IMR-90 (cell line): ENCODE measurements at regions not wholly inside any gene's neighbourhood (a gene's known extent, or its start where the extent isn't known, plus 50 kb on each side); places are given as distances from the start of the nearest gene placed in this dataset.

Experiments used
- ATAC-seq: fragments of 200-7000 bp; cut with Tn5 transposase; 2 replicates; pipeline ENCODE4 v1.9.1; 2020; ENCODE audit warnings: low read depth, mild to moderate bottlenecking, moderate library complexity
- BruUV-seq: library from RNA; stranded (reverse); fragments of 400-500 nt; replicated peaks from 2 replicates; lab custom pipeline; 2021; lab: Mats Ljungman, UMichigan
- CTCF ChIA-PET: fragments of 300-600 bp; formaldehyde crosslinking; extraction: SDS; loops from one replicate; lab custom pipeline; 2021; ENCODE audit warnings: antibody characterized with exemption; lab: Yijun Ruan, JAX
- POLR2A ChIA-PET: fragments of 300-600 bp; sonication (Branson Sonifier 250); formaldehyde crosslinking; loops from one replicate; lab custom pipeline; 2022; ENCODE audit warnings: antibody characterized with exemption; ENCODE audit not compliant: unreplicated experiment; lab: Charles Lee
- DNase-seq: peaks from one replicate; pipeline ENCODE4 v3.0.0; 2013
- H2AFZ ChIP-seq: replicated peaks from 2 replicates; pipeline ENCODE3; 2013; ENCODE audit warnings: low read length, mild to moderate bottlenecking; ENCODE audit not compliant: poor library complexity
- H2AK5ac ChIP-seq: 2 replicates; pipeline ENCODE4 v1.6.1; 2013; ENCODE audit warnings: low read depth, low read length, inconsistent platforms
- H2AK9ac ChIP-seq: replicated peaks from 2 replicates; pipeline ENCODE3; 2013; ENCODE audit warnings: mild to moderate bottlenecking, low read depth, low read length, moderate library complexity; ENCODE audit not compliant: poor library complexity
- H2BK120ac ChIP-seq: 2 replicates; pipeline ENCODE4 v1.6.1; 2013; ENCODE audit warnings: low read depth, low read length, inconsistent platforms
- H2BK15ac ChIP-seq: 3 replicates; pipeline ENCODE4 v1.6.1; 2013; ENCODE audit warnings: low read depth, low read length, inconsistent platforms
- H2BK20ac ChIP-seq: 2 replicates; pipeline ENCODE4 v1.6.1; 2013; ENCODE audit warnings: low read depth, mild to moderate bottlenecking, inconsistent platforms, low read length, moderate library complexity
- H2BK5ac ChIP-seq: 2 replicates; pipeline ENCODE4 v1.6.1; 2013; ENCODE audit warnings: mild to moderate bottlenecking, low read depth, low read length, inconsistent platforms; ENCODE audit not compliant: poor library complexity, severe bottlenecking
- H3K14ac ChIP-seq: replicated peaks from 2 replicates; pipeline ENCODE4 v1.6.1; 2013; ENCODE audit warnings: low read depth, low read length, inconsistent platforms
- H3K18ac ChIP-seq: 2 replicates; pipeline ENCODE4 v1.6.1; 2013; ENCODE audit warnings: low read depth, low read length, control low read depth
- H3K23ac ChIP-seq: 2 replicates; pipeline ENCODE4 v1.6.1; 2013; ENCODE audit warnings: low read depth, low read length, inconsistent platforms
- H3K27ac ChIP-seq: 2 replicates; pipeline ENCODE4 v1.5.1; 2013; ENCODE audit warnings: mild to moderate bottlenecking, control low read depth, low read length; ENCODE audit not compliant: insufficient read depth
- H3K27me3 ChIP-seq: 2 replicates; pipeline ENCODE4 v1.6.1; 2013; ENCODE audit warnings: low read length; ENCODE audit not compliant: control insufficient read depth, insufficient read depth
- H3K36me3 ChIP-seq: 2 replicates; pipeline ENCODE4 v1.6.1; 2013; ENCODE audit warnings: low read length, mixed read lengths; ENCODE audit not compliant: control insufficient read depth, insufficient read depth
- H3K4ac ChIP-seq: 2 replicates; pipeline ENCODE4 v1.6.1; 2013; ENCODE audit warnings: low read depth, low read length, inconsistent platforms
- H3K4me1 ChIP-seq: 2 replicates; pipeline ENCODE4 v1.6.1; 2013; ENCODE audit warnings: low read length, mixed read lengths; ENCODE audit not compliant: control insufficient read depth, insufficient read depth
- H3K4me2 ChIP-seq: 2 replicates; pipeline ENCODE4 v1.6.1; 2013; ENCODE audit warnings: low read depth, mild to moderate bottlenecking, control low read depth, low read length, moderate library complexity
- H3K4me3 ChIP-seq: 2 replicates; pipeline ENCODE4 v1.5.1; 2013; ENCODE audit warnings: low read depth, mild to moderate bottlenecking, control low read depth, low read length, moderate library complexity; ENCODE audit not compliant: insufficient read depth
- H3K56ac ChIP-seq: 2 replicates; pipeline ENCODE4 v1.6.1; 2013; ENCODE audit warnings: low read length, inconsistent platforms; ENCODE audit not compliant: insufficient read depth; ENCODE audit errors: extremely low read depth
- H3K79me1 ChIP-seq, 2 experiments: 2 replicates each; pipeline ENCODE4 v1.6.1; 2013; ENCODE audit warnings: low read length in 2 of 2, inconsistent platforms in 1 of 2, low read depth in 1 of 2
- H3K9ac ChIP-seq: 2 replicates; pipeline ENCODE4 v1.6.1; 2013; ENCODE audit warnings: low read depth, low read length, control low read depth
- H3K9me1 ChIP-seq: 2 replicates; pipeline ENCODE4 v1.6.1; 2013; ENCODE audit warnings: low read length, inconsistent platforms; ENCODE audit not compliant: insufficient read depth
- H3K9me3 ChIP-seq: 2 replicates; pipeline ENCODE4 v1.6.1; 2013; ENCODE audit warnings: low read length; ENCODE audit not compliant: control insufficient read depth, insufficient read depth
- H4K20me1 ChIP-seq: 2 replicates; pipeline ENCODE4 v1.6.1; 2013; ENCODE audit warnings: low read length, inconsistent platforms; ENCODE audit not compliant: insufficient read depth
- H4K5ac ChIP-seq: 2 replicates; pipeline ENCODE4 v1.6.1; 2013; ENCODE audit warnings: mild to moderate bottlenecking, low read depth, low read length, control low read depth
- H4K8ac ChIP-seq, 2 experiments: 2 replicates each; pipeline ENCODE4 v1.6.1; 2013; ENCODE audit warnings: low read depth in 2 of 2, low read length in 2 of 2, control low read depth in 1 of 2, inconsistent platforms in 1 of 2
- H4K91ac ChIP-seq: 2 replicates; pipeline ENCODE4 v1.6.1; 2013; ENCODE audit warnings: low read depth, low read length, inconsistent platforms; ENCODE audit not compliant: insufficient read depth
- BHLHE40 ChIP-seq: fragments of 150-350 bp; IDR thresholded peaks from 2 replicates; pipeline ENCODE4 v1.6.1; 2016; ENCODE audit warnings: mild to moderate bottlenecking, low read depth, low read length
- CEBPB ChIP-seq: IDR thresholded peaks from 2 replicates; pipeline ENCODE4 v1.6.1; 2012; ENCODE audit warnings: low read depth, low read length, improper control_type of control experiment
- CHD1 ChIP-seq: IDR thresholded peaks from 2 replicates; pipeline ENCODE4 v1.6.1; 2012; ENCODE audit warnings: low read depth, low read length, improper control_type of control experiment
- CTCF ChIP-seq: conservative IDR thresholded peaks from 2 replicates; pipeline ENCODE4 v1.5.1; 2012; ENCODE audit warnings: mild to moderate bottlenecking, low read depth, low read length, improper control_type of control experiment
- ELK1 ChIP-seq: fragments of 150-350 bp; IDR thresholded peaks from 2 replicates; pipeline ENCODE4 v1.6.1; 2016; ENCODE audit warnings: low read depth, mild to moderate bottlenecking, low read length, moderate library complexity, borderline replicate concordance
- FOS ChIP-seq: fragments of 150-350 bp; IDR thresholded peaks from 2 replicates; pipeline ENCODE4 v1.6.1; 2016; ENCODE audit warnings: low read depth, low read length
- MAFK ChIP-seq: IDR thresholded peaks from 2 replicates; pipeline ENCODE4 v1.6.1; 2012; ENCODE audit warnings: low read depth, low read length, improper control_type of control experiment
- MAZ ChIP-seq: IDR thresholded peaks from 2 replicates; pipeline ENCODE4 v1.6.1; 2012; ENCODE audit warnings: low read depth, mild to moderate bottlenecking, low read length, improper control_type of control experiment, moderate library complexity, borderline replicate concordance
- MXI1 ChIP-seq: IDR thresholded peaks from 2 replicates; pipeline ENCODE4 v1.6.1; 2012; ENCODE audit warnings: low read depth, mild to moderate bottlenecking, low read length, moderate library complexity, borderline replicate concordance
- NFE2L2 ChIP-seq: fragments of 150-350 bp; IDR thresholded peaks from 2 replicates; pipeline ENCODE4 v1.6.1; 2016; ENCODE audit warnings: low read depth, mild to moderate bottlenecking, low read length
- POLR2A ChIP-seq: IDR thresholded peaks from 2 replicates; pipeline ENCODE4 v1.6.1; 2012; ENCODE audit warnings: mild to moderate bottlenecking, low read depth, low read length
- RAD21 ChIP-seq: IDR thresholded peaks from 2 replicates; pipeline ENCODE4 v1.6.1; 2012; ENCODE audit warnings: low read length, improper control_type of control experiment
- RCOR1 ChIP-seq: IDR thresholded peaks from 2 replicates; pipeline ENCODE4 v1.6.1; 2012; ENCODE audit warnings: mild to moderate bottlenecking, low read length, improper control_type of control experiment; ENCODE audit not compliant: insufficient replicate concordance
- RFX5 ChIP-seq: IDR thresholded peaks from 2 replicates; pipeline ENCODE4 v1.8.0; 2012; ENCODE audit warnings: low read depth, mild to moderate bottlenecking, low read length, moderate library complexity
- USF2 ChIP-seq: fragments of 150-350 bp; IDR thresholded peaks from 2 replicates; pipeline ENCODE4 v1.6.1; 2017; ENCODE audit warnings: mild to moderate bottlenecking, antibody characterized with exemption, low read length, low read depth
- WGBS, 2 experiments: methylation state at CpG; one replicate each; pipeline versions ENCODE4 v1.1.5 to v1.1.7; 2013; ENCODE audit warnings: missing lambda C conversion rate in 2 of 2; ENCODE audit not compliant: insufficient read length in 1 of 2; ENCODE audit errors: extremely low coverage in 2 of 2; 5-methylcytosine and 5-hydroxymethylcytosine counted together
- dilution Hi-C: fragments of 300-500 bp; cut with HindIII; formaldehyde crosslinking; loops from one replicate; pipeline ENCODE4 v1.14.3; 2018; ENCODE audit warnings: low sequenced_read_pairs; ENCODE audit not compliant: unreplicated experiment
- in situ Hi-C: fragments of 300-500 bp; cut with MboI; formaldehyde crosslinking; loops from 3 replicates; pipeline ENCODE4 v1.14.3; 2019; ENCODE audit warnings: low sequenced_read_pairs, inconsistent platforms, mixed read lengths
- intact Hi-C: fragments of 100-400 bp; cut with micrococcal nuclease; formaldehyde crosslinking; loops from 2 replicates; pipeline ENCODE4 v1.10.0; 2022

- Histone ChIP-seq H3K4me1 (no peaks in the 10 kb centered on the region), H3K36me3 (no peaks in the 10 kb centered on the region), H4K91ac (no peak overlapping the region), H4K20me1 (no peaks in the 10 kb centered on the region), H3K18ac (no peak overlapping the region), H3K4ac (no peak overlapping the region), H3K56ac (no peak overlapping the region), H3K79me1 (no peaks in the 10 kb centered on the region), H2AFZ (no peak overlapping the region), H3K14ac (no peak overlapping the region), H4K5ac (no peak overlapping the region), H3K9ac (no peak overlapping the region), H3K9me1 (no peaks in the 10 kb centered on the region), H2BK120ac (no peak overlapping the region), H3K9me3 (no peaks in the 10 kb centered on the region), H2BK15ac (no peak overlapping the region), H3K27me3 (no peaks in the 10 kb centered on the region), H2AK9ac (no peak overlapping the region), H2AK5ac (no peak overlapping the region), H3K27ac (no peak overlapping the region), H4K8ac (no peak overlapping the region), H3K23ac (no peak overlapping the region), H2BK5ac (no peak overlapping the region), H2BK20ac (no peak overlapping the region), H3K4me2 (no peak overlapping the region), H3K4me3 (no peak overlapping the region)
- 60% methylated on average over 1 of the region's 2 CpGs; no CpG with 5 or more reads in 1 of the 2 experiments for WGBS, 2 experiments
- POLR2A ChIA-PET: no interaction called here
- TF ChIP-seq FOS: no peak
- no peak for TF ChIP-seq BHLHE40
- no peak for TF ChIP-seq RAD21
- no peak for TF ChIP-seq NFE2L2
- TF ChIP-seq USF2: no peak
- no peak for TF ChIP-seq MAFK
- TF ChIP-seq POLR2A: no peak
- no peak for TF ChIP-seq RCOR1
- TF ChIP-seq ELK1: no peak
- TF ChIP-seq CTCF: no peak
- TF ChIP-seq CEBPB: no peak
- no peak for TF ChIP-seq RFX5
- TF ChIP-seq MXI1: no peak
- TF ChIP-seq CHD1: no peak
- TF ChIP-seq MAZ: no peak
- BruUV-seq: no TSS peak
- in situ Hi-C loops (no loop called here), intact Hi-C loops (no loop called here), dilution Hi-C loops (no loop called here)
- ATAC-seq (no peak), DNase-seq (no peak)
- CTCF ChIA-PET: no interaction called here
Measured at GRCh38 chr15:31822463-31822862, 207.9 kb upstream of the CHRNA7 start.
